ENCODE measurements at regions not wholly inside any gene's neighbourhood (a gene's known extent, or its start where the extent isn't known, plus 50 kb on each side); places are given as distances from the start of the nearest gene placed in this dataset.

- H3K27ac Mint-ChIP-seq: no peak overlapping the region
- no peaks in the 10 kb centered on the region for H3K4me1 Mint-ChIP-seq
- DNase-seq: no peak
- peaks cover 8% of the 10 kb centered on the region for H3K9me3 Mint-ChIP-seq
- no peaks in the 10 kb centered on the region for H3K27me3 Mint-ChIP-seq (ENCODE audit: low read depth, poor library complexity)
- no peak overlapping the region for H3K4me3 Mint-ChIP-seq
- H3K36me3 Mint-ChIP-seq (ENCODE audit: low read depth): no peaks in the 10 kb centered on the region
- TF ChIP-seq CTCF (IDR thresholded peaks at IDR 0.05): no peak
These were observed 202.2 kb downstream of the SUCLA2 start for GRCh38 chr13:47798906-47799305.

DNA sequence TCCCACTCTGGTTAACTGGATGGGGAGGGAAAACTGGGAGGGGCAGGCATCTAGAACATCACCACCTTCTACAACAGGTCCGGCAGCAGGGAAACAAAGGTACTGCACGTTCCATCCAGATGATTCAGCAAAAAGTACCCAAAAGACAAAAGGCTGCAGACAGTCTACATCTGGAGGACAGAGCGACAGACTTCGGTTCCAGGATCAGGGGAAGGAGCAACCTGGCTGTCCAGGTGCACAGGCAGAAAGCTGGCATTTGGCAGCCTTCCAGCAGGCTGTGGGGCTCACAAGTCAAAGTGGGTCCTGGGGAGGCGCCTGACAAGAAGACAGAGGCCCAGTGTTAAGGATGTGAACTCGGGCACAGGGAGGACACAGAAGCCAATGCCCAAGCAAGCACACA lies 202.9 kb downstream of the SUCLA2 start:
- H3K9me3 Mint-ChIP-seq: peaks cover 8% of the 10 kb centered on the region
- TF ChIP-seq CTCF (IDR thresholded peaks at IDR 0.05): no peak
- H3K27me3 Mint-ChIP-seq (ENCODE audit: low read depth, poor library complexity): no peaks in the 10 kb centered on the region
- H3K4me3 Mint-ChIP-seq: no peak overlapping the region
- H3K27ac Mint-ChIP-seq: no peak overlapping the region
- H3K36me3 Mint-ChIP-seq (ENCODE audit: low read depth): no peaks in the 10 kb centered on the region
- no peak for DNase-seq
- H3K4me1 Mint-ChIP-seq: no peaks in the 10 kb centered on the region

DNA sequence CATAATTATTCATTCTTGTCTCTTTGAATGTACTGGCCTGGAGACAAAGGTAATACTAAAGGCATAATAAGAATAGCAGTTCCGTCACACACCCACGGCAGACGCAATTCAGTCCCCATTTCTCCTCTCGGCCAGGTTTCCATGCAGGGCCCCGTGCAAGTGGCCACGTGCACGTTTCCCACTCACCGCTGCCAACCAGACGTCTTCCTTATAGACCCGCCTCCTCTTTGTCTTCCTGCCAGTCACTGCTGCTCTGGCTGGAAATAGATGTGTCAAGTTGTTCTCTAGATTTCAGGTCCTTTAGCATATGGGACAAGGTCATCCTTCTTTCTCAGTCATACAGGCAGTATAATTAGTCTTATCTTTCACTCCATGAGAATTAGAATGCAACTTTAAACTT lies 204.3 kb downstream of the SUCLA2 start:
- TF ChIP-seq CTCF (IDR thresholded peaks at IDR 0.05): no peak
- H3K27me3 Mint-ChIP-seq (ENCODE audit: low read depth, poor library complexity): no peaks in the 10 kb centered on the region
- H3K4me1 Mint-ChIP-seq: no peaks in the 10 kb centered on the region
- H3K4me3 Mint-ChIP-seq: no peak overlapping the region
- no peak overlapping the region for H3K27ac Mint-ChIP-seq
- H3K36me3 Mint-ChIP-seq (ENCODE audit: low read depth): no peaks in the 10 kb centered on the region
- peaks cover 14% of the 10 kb centered on the region for H3K9me3 Mint-ChIP-seq
- no peak for DNase-seq

GRCh38 chr13:47794963-47795362 lies 206.1 kb downstream of the SUCLA2 start:
- TF ChIP-seq CTCF (IDR thresholded peaks at IDR 0.05): peak; percentile 33
- Mint-ChIP-seq H3K36me3 (ENCODE audit: low read depth) (peaks cover 7% of the 10 kb centered on the region), H3K27me3 (ENCODE audit: low read depth, poor library complexity) (peaks cover 1% of the 10 kb centered on the region), H3K4me3 (no peak overlapping the region), H3K4me1 (no peaks in the 10 kb centered on the region), H3K27ac (no peak overlapping the region), H3K9me3 (peaks cover 23% of the 10 kb centered on the region)
- DNase-seq: no peak

DNA sequence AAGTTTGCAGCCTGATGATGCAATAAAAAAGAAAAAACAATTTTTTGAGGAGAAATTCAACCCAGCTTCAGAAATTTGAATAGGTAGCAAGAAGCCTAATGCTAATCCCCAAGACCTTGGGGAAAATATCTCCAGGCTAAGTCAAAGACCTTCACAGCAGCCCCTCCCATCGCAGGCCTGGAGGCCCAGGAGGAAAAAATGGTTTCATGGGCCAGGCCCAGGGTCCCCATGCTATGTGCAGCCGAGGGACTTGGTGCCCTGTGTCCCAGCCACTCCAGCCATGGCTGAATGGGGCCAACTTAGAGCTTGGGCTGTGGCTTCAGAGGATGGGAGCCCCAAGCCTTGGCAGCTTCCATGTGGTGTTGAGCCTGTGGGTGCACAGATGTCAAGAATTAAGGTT lies 210.3 kb downstream of the SUCLA2 start:
- peaks cover 43% of the 10 kb centered on the region for H3K9me3 Mint-ChIP-seq
- no peak overlapping the region for H3K27ac Mint-ChIP-seq
- H3K36me3 Mint-ChIP-seq (ENCODE audit: low read depth): peaks cover 7% of the 10 kb centered on the region
- TF ChIP-seq CTCF (IDR thresholded peaks at IDR 0.05): no peak
- H3K27me3 Mint-ChIP-seq (ENCODE audit: low read depth, poor library complexity): peaks cover 3% of the 10 kb centered on the region
- no peak overlapping the region for H3K4me3 Mint-ChIP-seq
- no peak for DNase-seq
- H3K4me1 Mint-ChIP-seq: no peaks in the 10 kb centered on the region

DNA sequence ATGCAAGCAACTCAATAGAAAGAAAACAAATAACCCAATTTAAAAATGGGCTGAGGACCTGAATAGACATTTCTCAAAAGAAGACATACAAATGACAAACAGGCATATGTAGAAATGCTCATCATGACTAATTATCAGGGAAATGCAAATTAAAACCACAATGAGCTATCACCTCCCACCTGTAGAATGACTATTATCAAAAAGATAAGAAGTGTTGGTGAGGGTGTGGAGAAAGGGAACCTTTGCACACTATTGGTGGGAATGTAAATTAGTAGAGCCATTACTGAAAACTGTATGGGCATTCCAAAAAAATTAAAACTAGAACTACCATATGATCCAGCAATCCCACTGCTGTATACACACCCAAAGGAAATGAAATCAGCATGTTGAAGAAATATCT lies 212.2 kb downstream of the SUCLA2 start:
- Mint-ChIP-seq H3K4me3 (no peak overlapping the region), H3K27ac (no peak overlapping the region), H3K4me1 (no peaks in the 10 kb centered on the region), H3K36me3 (ENCODE audit: low read depth) (peaks cover 7% of the 10 kb centered on the region), H3K27me3 (ENCODE audit: low read depth, poor library complexity) (peaks cover 3% of the 10 kb centered on the region), H3K9me3 (peaks cover 43% of the 10 kb centered on the region)
- TF ChIP-seq CTCF (IDR thresholded peaks at IDR 0.05): no peak
- no peak for DNase-seq

Measured in nephron progenitor cell (in vitro differentiated cells).